GM18870 (cell line): ENCODE measurements at regions not wholly inside any gene's neighbourhood (a gene's known extent, or its start where the extent isn't known, plus 50 kb on each side); places are given as distances from the start of the nearest gene placed in this dataset.
"Not testable (repeated sequence)": the region's sequence is repeated elsewhere in the genome, so short reads cannot be mapped to it uniquely, and the experiment has no call there.

Experiments
- ATAC-seq: cut with Tn5 transposase; IDR thresholded peaks from one replicate; pipeline ENCODE4 v1.9.1; 2021; ENCODE audit warnings: moderate library complexity; ENCODE audit not compliant: unreplicated experiment

DNA sequence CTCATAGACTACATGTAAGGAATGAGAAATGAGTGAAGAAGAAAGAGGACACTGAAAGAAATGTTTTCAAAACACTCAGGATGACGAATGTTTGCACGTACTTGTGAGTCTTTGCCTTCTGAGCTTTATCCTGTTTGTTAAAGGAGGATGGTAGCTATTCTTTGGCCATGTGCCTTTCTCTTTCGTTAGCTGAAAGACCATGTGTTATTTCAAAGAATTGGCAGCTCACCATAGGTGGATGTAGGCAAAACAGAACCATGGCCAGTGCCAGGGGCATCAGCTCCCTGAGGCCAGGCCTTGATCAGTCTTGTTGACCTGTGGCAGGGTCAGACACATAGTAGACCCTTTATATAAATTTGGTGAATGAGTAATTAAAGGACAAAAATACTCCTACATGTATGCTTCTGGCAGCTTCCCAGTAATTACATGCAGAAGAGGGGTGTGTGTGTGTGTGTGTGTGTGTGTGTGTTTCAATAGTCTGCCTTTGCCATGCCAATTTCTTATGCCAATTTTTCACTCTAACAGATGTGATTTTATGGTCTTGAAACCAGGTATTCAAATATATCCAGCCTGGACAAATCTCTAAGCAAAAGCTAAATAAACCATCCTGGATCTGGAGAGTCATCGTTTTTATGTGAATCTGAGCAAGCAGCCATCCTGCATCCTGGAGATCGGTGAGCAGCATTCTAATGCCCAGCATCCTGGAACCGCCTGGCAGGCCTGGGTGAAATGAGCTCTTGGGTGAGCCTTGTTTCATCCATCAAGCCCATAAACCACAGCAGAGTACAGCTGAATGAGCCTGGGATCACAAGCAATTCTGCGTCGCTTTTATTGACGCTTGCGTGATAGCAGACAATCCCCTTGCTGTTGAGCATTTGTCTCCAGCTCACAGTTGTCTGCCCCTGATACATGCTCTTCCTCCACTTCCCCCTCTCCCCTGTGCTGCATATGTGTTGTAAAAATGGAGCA is 475.4 kb downstream of the MED10 start:
- ATAC-seq = no peak

DNA sequence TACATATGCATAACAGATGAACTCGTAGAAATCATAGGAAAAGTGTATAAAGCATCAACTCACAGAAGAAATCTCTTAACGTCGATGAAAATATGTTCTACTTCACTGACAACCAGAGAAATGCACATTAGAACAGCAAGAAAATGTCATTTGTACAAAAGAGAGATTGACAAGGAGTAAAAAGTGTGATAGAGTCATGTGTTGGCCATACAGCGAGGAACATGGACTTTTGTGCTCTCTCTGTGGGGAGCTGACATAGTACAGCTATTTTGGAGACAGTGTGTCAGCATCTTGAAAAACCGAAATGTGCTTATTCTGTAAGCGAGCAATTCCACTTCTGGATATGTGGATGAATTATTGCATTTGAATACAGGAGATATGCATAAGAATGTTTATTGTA is 477.9 kb downstream of the ICE1 start:
- ATAC-seq = no peak

DNA sequence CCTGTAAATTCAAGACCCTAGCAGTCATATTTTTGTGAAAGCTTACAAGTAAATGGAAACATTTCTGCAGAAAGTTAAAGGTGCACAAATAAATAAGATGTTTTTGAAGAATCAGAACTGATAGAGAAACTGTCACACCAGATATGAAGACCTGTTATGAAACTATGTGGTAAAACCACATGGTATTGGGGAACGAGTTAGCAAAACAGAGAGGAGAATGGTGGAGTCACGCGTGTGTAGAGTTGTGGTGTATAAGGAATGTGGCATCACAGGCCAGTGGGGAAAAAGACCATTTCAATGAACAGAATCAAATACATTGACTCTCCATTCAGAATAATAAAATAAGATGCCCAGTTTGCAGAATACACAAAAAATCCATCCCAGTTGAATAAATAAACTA is 477.2 kb downstream of the ICE1 start:
- ATAC-seq = no peak

DNA sequence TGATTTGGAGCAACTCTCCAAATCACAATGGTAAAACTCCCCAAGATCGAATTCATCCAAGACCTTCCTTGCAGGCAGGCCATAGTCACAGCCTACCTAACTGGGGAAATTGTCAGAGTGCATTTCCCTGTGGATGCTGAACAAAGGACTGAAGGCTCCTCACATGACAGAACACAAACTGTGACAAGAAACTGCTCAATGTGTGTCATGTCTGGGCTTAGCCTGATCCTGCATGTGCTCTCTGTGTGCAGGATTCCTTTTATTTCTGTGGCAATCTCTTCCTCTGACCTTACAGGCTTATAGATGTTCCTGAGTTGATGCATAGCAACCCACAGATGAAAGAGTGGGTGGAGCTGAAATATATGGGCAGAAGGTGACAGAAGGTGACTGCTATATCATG is 465.8 kb downstream of the ICE1 start:
- ATAC-seq = no peak

DNA sequence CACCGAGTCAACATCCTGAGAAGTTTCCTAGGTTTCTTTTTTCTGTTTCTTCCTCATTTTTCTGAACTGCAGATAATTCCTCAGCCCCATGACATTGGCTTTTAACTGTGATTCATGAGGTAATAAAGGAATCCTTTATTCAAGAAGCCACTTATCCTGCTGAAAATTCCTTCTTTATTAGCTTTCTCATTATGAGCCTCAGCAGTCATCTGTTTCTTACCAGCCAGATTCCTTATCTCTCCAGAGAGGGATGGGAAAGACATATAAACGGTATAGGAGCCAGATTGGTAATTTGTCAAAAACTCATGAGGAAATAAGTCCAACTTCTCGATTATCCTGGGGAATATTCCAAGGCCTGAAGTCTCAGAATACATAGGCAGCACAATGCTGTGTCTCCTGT is 465.4 kb downstream of the ICE1 start:
- no peak for ATAC-seq

DNA sequence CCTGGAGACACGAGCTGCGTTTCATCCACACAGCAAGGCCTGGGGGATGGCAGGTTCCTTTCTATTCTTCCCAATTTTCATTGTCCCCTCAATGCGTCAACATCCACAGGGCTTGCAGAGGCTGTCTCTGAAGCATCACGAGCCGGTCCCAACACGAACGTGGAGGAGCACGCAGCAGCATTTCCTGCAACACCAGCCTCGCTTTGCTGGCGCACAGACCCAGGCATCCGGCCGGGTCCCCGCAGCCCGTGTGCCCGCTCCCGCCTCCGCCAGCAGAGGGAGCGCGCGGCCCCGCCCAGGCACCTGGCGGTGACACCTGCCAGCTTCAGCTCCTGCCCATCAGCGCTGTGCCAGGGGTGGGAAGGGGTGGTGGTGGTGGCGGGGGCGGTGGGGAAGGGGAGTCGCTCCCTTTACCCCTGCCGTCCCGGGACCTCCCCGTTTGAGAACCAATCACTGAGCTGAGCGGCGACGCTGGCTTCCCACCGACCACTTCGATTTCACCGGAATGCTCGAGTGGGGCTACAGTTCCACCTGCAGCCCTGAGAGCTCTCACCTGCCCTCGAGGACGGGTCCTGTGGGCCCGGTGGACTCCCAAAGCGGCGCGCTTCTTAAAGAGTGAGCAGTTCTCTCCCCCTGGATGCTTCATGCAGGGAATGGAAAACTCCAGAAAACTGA is 464.5 kb downstream of the ICE1 start:
- ATAC-seq = no peak

DNA sequence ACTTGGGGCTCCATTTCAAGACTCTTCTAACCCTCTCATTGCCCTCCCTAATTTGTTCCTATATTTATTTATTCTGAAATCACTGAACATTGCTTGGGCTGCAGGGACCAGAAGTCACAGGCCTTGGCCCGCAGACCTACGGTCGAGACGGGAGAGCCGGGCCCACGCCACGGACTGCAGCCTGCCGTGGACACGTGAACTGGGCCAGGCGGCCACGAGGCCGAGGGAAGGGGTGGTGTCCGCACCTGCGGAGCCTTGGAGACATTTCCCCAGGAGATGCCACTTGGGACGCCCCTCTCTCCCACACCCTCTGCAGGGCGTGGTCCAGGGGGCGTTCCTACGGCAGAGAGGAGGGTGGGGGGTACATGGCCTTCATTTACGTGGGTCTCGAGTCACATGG is 463.9 kb downstream of the ICE1 start:
- no peak for ATAC-seq

DNA sequence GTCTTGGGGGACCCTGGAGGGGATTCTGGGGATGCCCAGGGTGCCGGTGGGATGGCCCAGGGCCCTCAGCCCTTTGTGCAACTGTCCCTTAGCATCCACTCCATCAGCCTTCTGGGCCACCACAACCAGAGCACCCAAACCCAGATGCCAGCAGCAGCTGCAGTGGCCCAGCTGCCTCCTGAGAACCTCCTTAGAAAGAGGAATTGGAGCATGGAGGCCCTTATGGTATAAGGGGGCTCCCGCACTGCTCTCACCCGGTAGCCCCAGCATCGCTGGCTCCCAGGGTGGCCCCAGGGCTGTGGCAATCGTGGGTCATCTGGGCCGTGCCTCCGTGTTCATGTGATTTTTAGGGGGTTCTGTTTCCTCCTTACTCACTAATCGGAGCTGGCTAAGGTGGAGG is 463.3 kb downstream of the ICE1 start:
- no peak for ATAC-seq

DNA sequence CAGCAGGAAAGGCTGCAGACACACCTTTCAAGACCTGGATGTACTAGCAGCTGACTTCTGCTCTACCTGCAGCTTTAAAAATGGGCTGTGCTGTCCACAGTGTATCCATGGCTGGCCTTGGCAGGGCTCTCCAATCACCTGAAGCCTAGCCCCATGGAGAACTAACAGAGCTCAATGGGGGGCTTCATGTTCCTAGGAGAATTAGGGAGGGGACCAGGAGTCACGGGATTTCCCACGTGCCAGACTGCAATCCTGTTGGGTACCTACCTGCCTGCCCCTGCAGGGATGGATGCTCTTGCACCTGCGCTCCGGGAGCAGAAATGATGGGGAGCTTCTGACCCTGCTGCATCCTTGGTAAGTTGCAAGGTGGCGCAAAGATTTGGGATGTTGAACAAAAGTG is 462.1 kb downstream of the ICE1 start:
- ATAC-seq = no peak

DNA sequence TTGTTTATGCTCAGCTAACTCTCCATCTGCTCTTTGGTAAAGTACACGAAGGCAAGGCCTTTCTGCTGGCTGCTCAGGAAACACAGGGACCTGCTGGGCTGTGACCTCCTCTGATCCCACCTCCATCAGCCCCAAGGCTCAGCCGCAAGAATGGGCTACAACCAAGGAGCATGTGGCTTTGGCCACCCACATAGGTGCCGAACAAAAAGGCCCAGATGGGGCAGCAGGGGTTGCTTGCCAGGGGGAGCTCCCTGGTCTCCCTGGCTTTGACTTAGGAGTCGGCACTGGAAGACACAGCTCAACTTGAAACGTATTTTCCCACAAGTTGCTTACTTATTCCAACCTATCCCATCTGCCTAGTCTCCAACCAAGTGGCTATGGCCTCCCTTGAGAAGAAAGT is 461.1 kb downstream of the ICE1 start:
- no peak for ATAC-seq

DNA sequence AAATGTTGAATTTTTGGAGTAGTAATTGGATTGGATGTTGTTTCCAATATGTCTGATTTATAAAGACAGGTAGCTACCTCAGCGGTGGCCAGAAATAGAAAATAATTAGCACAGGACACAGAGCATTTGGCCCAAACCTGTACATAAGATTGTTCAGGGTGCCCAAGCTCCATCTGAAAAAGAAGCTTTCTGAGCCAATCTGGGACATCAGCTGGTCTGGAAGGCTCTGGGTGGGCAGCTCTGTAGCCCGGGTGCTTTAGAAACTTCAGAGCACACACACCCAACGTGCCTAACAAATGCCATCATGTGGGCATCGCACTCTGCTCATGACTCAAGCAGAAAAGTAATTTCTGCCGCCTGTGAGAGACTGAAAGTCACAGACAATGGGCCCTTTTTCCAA is 460.7 kb downstream of the ICE1 start:
- no peak for ATAC-seq

DNA sequence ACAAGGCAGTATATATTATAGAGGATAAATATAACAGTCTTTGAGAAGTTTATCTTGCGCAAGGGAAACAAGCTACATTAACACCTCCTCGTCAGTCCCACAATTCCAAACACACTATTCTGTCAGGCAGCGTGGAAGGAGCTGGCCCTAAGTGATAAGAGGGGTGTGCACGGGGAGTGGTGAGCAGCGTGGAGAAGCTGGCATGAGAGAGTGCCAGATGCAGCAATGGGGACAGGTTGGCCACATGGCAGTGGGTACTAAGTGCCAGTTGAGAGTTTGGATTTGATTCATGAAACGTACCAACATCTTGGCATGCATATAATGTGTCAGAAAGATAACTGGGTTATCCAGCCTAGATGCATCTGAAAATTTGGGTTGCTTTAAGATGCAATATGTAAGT is 460.2 kb downstream of the ICE1 start:
- ATAC-seq = no peak

DNA sequence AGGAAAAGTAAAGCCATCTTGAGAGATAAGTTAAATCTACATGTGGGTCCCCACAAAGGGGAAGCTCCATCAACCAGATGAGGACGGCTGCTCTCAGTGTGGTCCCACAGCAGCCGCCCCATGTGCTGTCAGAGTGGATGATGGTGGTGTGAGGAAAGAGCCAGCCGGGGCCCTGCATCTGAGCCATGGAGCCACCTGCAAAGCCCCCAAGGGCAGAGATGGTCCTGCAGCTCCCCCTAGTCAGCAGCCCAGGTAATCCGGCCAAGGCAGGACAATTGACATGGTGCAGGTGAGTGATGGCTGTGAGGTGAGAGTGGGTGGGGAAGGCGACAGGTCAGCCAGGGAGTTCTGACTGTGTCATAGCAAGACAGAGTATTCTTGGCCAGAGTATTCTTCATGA is 458.8 kb downstream of the ICE1 start:
- no peak for ATAC-seq

DNA sequence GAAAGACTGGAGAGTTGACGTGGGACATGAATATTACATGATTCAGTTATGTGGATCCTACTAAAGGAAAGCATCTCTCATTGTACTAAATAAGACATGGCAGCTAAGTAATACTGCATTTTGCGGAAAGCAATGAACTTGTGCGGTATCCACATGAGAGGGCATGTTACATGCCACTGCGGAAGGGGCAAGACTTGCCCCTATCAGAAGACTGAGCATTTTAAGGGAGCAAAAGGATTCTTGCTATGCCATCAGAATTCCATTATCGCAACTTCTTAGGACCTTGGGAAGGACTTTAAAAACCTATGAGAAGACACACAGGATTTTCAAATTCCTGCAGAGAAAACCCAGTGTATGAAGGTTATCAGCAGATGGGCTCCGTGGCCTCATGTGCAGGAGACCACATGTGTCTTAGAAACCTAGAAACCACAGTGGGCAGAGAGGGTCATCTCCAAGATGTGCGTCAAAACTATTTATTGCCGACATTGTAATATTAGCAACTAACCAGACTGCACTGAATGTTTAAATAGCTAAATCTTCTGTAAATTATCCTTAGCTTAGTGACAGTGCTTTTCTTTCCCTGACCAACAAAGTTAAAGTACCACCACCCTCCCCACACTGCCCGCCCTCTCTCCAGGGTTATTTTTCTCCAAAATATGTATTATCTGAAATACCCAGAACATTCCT is 457.7 kb downstream of the ICE1 start:
- ATAC-seq = no peak

DNA sequence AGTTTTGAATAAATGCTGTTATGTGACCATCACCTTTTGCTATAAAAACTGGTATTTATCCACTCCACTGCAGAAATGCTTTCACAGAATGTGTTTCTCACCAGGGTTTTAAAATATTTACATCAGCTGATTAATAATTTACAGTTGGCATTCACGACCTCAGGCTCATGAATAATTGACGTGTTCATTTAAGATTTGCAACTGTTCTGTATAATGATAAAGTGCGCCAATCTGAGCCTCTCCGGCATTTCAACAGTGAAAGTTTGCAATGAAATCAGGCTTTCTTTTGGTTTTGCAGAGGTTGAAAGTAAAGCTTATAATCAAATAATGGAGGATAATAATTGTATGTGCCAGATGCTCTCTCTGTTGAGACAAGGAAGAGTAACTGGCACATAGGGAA is 434.9 kb downstream of the ICE1 start:
- no peak for ATAC-seq

DNA sequence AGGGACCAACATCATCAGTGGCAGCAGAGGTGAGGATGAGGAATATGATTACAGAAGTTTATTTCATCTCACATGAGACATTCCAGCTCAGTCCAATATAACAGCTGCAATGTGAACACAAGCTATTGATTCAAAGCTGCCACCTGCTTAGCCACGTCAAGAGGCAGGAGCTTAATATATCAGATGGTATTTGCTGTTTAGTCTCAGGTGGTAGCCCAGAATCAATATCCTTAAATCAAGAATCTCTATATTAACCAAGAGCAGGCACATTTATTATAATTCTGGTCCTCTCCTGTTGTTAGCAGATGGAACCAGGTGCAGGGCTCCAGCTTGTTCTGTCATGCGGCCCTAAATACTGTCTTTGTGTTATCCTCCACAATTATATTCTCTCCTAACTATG is 431.6 kb downstream of the ICE1 start:
- no peak for ATAC-seq

DNA sequence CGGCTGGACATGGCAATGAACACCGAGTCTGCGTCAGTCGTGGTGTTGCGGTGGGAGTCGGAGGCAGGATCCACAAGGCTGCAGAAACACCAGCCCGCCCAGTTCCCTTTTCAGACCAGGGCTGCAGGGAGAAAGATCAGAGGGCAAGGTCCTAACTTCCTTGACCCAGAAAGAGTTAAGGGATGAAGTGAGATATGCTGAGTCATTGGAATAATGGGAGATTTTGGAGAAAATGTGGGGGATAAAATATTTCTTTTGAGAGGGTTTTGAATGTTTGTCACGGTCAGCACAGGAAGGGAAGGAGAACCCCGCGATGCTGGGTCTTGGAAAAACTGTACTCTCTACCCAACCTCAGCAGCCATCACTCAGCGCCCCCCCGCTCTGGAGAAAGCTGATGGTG is 416.0 kb downstream of the ICE1 start:
- ATAC-seq = no peak

DNA sequence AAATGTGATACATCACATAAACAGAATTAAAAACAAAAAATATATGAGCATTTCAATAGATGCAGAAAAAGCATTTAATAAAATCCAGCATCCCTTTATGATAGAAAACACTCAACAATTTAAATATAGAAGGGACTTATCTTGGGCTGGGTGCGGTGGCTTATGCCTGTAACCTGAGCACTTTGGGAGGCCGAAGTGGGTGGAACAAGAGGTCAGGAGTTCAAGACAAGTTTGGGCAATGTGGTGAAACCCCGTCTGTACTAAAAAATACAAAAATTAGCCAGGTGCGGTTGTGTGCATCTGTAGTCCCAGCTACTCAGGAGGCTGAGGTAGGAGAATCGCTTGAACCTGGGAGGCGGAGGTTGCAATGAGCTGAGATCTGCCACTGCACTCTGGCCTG is 409.1 kb downstream of the ICE1 start:
- ATAC-seq = not testable (repeated sequence)

DNA sequence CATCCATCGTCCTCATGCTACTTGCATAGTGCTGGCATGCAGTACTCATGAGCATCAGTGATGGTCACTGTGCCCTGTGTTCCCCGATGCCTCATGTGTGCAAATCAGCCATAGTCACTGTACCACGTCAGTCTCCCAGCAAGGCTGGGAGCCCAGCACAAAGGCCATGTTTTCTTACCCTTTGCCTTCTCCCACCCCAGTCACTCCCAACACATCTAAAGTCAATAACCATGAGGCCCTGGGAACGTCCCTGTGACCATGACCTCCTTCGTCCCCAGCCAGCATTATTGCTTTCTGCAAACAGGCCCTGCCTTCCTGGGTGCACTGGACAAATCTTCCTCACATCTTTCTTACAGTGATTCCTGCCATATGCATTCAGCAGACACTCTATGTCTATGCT is 406.1 kb downstream of the ICE1 start:
- ATAC-seq = no peak

DNA sequence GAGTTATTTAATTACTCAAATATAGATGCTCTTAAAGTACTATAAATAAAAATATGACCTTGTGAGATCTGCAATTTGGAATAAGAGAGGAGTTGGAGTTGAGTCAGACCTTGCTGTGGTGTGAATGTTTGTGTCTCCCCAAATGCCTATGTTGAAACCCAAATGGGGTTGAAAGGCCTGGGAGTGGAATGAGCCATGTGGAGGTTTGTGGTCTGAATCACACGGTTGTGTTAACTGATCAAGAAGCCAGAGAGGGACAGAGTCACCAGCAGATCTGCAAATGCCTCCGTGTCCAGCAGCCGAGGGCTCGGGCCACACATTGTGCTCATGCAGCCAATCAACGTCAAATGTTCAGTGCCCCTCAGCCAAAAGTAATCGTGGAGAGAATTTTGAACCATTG is 404.4 kb downstream of the ICE1 start:
- no peak for ATAC-seq

DNA sequence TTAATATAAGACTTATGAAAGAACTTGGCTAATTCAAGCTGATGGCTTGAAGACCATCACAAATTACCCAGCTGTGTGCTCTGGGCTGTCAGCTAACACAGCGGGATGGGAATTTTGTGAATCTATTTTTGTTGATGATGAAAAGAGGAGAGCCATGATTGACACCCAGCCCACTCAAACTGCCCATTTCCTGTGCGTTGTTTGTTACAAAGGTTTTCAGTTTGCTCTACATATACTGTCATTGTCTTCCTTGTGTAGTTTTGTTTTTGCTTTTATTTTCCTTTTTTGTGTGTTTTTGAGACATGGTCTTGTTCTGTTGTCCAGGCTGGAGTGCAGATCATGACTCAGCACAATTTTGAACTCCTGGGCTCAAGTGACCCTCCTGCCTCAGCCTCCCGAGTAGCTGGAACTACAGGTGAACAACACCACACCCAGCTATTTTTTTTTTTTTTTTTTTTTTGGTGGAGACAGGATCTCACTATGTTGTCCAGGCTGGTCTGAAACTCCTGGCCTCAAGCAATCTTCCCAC is 400.3 kb downstream of the ICE1 start:
- ATAC-seq = no peak

DNA sequence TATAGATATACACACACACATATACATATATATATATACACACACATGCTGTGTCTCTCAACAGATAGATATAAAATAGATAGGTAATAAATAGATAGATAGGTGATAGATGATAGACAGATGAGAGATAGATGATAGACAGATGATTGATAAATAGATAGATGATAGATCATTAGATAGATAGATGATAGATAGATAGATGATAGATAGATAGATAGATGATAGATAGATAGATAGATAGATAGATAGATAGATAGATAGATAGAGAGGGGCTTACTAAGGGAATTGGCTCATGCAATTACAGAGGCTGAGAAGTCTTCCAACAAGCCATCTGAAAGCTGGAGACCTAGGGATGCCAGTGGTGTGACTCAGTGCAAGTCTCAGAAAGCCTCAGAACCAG is 394.5 kb downstream of the ICE1 start:
- ATAC-seq = no peak
